HFF-Myc (cell line): ENCODE measurements at regions not wholly inside any gene's neighbourhood (a gene's known extent, or its start where the extent isn't known, plus 50 kb on each side); places are given as distances from the start of the nearest gene placed in this dataset.

Experiments
- DNase-seq: peaks from one replicate; pipeline ENCODE4 v3.0.0-alpha.2; 2011; ENCODE audit warnings: low read depth; ENCODE audit errors: extremely low read depth
- H3K4me3 ChIP-seq: replicated peaks from 2 replicates; pipeline ENCODE4 v1.5.1; 2011; ENCODE audit warnings: low read depth, mild to moderate bottlenecking, control low read depth, low read length
- TF ChIP-seq, protein P1 (sequence below): IDR thresholded peaks from 2 replicates; pipeline ENCODE4 v1.5.1; 2012; ENCODE audit warnings: mild to moderate bottlenecking, low read depth, low read length, control low read depth; ENCODE audit errors: missing control alignments

DNA sequence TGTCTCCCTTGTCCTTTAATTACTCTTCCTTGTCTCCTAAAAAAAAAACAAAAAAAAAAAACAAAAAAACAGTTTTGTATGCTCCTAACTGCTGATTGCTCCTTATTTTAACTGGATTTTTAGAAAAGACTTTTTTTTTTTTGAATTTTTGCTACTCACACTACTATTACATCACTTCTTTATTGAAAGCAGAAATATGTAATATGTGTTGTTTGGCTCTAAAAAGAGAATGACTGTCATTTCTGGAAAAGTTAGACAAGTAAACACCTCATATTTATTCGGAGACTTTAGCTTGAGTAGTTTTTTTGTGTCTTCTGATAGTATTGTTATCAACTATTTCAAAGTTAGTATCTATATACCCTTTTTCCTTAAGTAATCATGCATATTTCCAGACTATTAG lies 855.0 kb downstream of the USP25 start:
- no peak for DNase-seq
- TF ChIP-seq, protein P1, sequence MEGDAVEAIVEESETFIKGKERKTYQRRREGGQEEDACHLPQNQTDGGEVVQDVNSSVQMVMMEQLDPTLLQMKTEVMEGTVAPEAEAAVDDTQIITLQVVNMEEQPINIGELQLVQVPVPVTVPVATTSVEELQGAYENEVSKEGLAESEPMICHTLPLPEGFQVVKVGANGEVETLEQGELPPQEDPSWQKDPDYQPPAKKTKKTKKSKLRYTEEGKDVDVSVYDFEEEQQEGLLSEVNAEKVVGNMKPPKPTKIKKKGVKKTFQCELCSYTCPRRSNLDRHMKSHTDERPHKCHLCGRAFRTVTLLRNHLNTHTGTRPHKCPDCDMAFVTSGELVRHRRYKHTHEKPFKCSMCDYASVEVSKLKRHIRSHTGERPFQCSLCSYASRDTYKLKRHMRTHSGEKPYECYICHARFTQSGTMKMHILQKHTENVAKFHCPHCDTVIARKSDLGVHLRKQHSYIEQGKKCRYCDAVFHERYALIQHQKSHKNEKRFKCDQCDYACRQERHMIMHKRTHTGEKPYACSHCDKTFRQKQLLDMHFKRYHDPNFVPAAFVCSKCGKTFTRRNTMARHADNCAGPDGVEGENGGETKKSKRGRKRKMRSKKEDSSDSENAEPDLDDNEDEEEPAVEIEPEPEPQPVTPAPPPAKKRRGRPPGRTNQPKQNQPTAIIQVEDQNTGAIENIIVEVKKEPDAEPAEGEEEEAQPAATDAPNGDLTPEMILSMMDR, result no peak
- H3K4me3 ChIP-seq, result no peak overlapping the region

DNA sequence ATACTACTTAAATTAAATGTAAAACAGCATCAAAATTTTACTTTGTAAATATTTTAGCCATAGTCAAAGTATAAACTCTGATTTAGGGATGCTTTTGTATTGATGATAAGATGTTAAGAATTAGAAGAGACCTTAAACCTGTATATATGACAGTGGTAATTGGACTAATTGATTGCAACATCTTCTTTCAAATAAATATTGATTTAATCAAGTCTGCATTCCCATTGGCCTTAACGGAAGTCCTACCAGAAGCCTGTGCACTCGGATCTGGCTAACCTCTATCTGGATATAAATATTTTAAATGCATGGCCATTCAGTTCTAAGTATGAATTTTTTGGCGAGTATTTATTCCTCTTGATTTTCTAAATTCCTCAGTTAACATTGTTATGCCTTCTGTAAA lies 856.1 kb downstream of the USP25 start:
- no peak overlapping the region for H3K4me3 ChIP-seq
- TF ChIP-seq, protein P1, result no peak
- DNase-seq, result no peak

DNA sequence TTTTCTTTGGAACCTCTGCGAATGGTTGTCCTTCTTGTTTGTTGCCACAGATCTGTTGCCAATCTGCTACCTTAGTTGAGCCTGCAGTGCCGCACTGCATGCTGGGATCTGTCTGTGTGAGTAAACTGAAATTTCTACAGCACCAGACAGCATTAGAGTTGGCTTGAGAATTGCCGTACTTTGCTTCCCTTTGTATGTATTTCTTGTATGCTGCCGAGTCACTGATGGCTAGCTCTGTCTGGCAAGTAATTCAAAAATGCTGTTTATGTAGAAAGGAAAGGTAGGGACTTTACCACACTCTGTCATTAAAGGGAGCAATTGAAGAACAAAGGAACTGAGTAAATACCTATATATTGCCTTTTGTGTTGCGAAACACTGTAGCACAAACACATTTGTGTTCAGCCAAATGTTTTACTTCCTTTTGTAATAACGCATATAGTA lies 857.4 kb downstream of the USP25 start:
- TF ChIP-seq, protein P1, result no peak
- no peak overlapping the region for H3K4me3 ChIP-seq
- DNase-seq, result no peak

DNA sequence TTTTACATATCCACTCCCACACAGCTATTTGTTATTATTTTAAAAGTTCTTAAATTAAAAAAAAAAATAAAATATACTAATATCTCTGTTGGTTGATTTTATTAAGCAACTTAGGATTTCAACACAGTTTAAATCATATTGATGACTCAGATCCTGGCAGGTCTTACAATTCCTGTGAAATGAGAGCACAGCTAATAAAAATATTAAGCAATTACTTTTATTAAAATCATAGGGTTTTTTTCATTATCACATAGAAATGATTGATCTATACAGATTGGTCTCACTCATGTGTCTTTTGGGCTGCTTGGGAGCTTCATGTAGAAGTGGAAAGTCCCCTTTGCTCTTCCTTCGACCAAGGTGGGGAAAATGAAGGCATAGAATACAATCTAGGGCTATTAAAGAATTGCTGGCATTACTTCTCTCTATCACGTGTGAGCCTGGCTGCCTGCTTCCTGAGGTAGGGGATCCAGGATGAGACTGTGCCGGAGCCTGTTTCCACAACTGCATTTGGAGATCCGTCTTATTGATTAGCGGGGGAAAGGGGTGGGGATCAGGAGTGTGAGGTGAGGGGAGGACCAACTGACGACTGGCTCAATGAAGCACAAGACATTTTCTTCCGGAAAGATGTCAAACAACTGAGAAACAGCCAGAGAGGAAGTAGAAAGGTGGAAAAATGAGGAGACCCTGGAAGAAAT lies 858.0 kb downstream of the USP25 start:
- H3K4me3 ChIP-seq, result peak overlapping the region; percentile 42
- TF ChIP-seq, protein P1, result no peak
- DNase-seq, result no peak

DNA sequence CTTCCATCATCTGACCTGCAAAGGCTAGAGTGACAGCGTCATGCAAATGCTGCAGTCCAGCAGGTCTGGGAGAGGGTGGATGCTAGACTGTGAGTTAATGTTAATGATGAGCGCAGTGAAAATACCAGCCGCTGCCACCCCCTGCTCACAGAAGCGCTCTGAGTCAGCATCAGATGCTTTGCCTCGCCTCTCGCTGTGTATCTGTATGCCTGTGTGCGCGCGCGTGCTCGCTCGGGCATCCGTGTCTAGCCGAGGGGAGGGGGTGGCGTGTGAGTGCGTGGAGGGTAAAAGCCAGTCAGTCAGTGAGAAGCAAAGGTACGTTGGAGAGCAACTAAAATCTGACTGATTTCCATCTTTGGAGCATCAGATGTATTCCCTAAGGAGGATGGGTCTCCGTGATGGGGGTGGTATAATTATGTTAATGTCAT lies 858.7 kb downstream of the USP25 start:
- TF ChIP-seq, protein P1, result no peak
- peak; percentile 39 for DNase-seq
- peak overlapping the region; percentile 42 for H3K4me3 ChIP-seq

DNA sequence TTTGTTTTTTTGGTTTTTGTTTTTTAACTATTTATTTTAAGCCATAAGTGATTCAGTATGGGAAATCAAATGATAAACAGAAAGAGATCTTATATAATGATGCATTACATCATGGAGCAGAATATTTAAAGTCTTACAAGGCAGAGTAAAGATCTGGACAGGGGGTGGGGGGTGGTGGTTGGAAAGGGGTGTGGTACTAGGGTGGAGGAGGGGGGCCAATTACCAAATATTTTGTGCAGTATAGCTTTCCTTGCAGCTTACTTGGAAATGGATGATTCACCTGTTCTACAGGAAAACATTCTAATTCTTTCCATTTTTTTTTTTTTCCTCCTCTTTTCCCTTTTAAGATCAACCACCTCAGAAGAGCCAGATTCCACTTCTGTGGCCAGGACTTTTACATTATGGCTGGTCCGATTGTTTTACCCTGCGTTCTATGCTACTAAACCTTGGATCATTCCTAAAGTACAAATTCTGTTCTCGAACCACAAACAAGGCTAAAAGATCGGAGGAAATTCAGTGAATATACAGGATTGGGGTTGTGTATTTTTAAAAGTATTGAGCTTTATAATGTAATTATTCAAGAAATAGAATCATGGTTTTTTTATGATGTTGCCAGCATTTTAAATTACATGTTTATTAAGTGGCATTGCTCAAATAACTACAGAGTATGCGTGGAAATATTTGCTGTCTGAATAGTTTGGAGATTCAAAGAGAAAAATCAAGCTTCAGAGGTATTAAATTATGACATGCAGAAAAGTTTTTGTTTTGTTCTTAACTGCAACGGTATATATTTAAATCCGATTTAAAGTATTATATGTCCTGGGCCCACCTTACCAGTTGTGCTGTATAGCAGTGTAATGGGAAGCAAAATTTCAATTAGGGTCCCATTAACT lies 859.5 kb downstream of the USP25 start:
- TF ChIP-seq, protein P1, result no peak
- DNase-seq, result no peak
- peak overlapping the region; percentile 42 for H3K4me3 ChIP-seq
